ENCODE measurements at regions not wholly inside any gene's neighbourhood (a gene's known extent, or its start where the extent isn't known, plus 50 kb on each side); places are given as distances from the start of the nearest gene placed in this dataset.

GRCh38 chr13:111397202-111397880, 76.9 kb downstream of the TEX29 start:
- H3K9me3 ChIP-seq (ENCODE audit: insufficient read depth, low read length): no peaks in the 10 kb centered on the region
- no peaks in the 10 kb centered on the region for H3F3A ChIP-seq (ENCODE audit: insufficient read depth)
- no peaks in the 10 kb centered on the region for H3K27me3 ChIP-seq (ENCODE audit: low read length)
- H3K36me3 ChIP-seq (ENCODE audit: low read length): no peaks in the 10 kb centered on the region
- no peak overlapping the region for H3K4me3 ChIP-seq (ENCODE audit: insufficient read depth, low read length, poor library complexity, severe bottlenecking)
- no peak overlapping the region for H3K27ac ChIP-seq (ENCODE audit: low read depth, low read length)
- no peaks in the 10 kb centered on the region for H3K9me2 ChIP-seq (replicated peaks; ENCODE audit: insufficient read depth, low read length)
- TF ChIP-seq EZH2phosphoT487 (conservative IDR thresholded peaks at IDR 0.05; ENCODE audit: low read length): no peak
- TF ChIP-seq CTCF (IDR thresholded peaks at IDR 0.05; ENCODE audit: insufficient read depth, low read length, poor library complexity, severe bottlenecking): no peak
- H3K4me2 ChIP-seq (ENCODE audit: low read depth, low read length, poor library complexity, severe bottlenecking): no peak overlapping the region
- H2AFZ ChIP-seq (ENCODE audit: low read depth, low read length, severe bottlenecking): no peak overlapping the region
- no peaks in the 10 kb centered on the region for H4K20me1 ChIP-seq (ENCODE audit: low read depth, low read length)
- H3K9ac ChIP-seq (ENCODE audit: low read length): no peak overlapping the region
- no peaks in the 10 kb centered on the region for H3K79me2 ChIP-seq (ENCODE audit: insufficient read depth, low read length)

- H3K27me3 ChIP-seq (ENCODE audit: low read length): no peaks in the 10 kb centered on the region
- H4K20me1 ChIP-seq (ENCODE audit: low read depth, low read length): no peaks in the 10 kb centered on the region
- no peaks in the 10 kb centered on the region for H3K9me2 ChIP-seq (replicated peaks; ENCODE audit: insufficient read depth, low read length)
- H3K4me3 ChIP-seq (ENCODE audit: insufficient read depth, low read length, poor library complexity, severe bottlenecking): no peak overlapping the region
- H3K9me3 ChIP-seq (ENCODE audit: insufficient read depth, low read length): no peaks in the 10 kb centered on the region
- H3K9ac ChIP-seq (ENCODE audit: low read length): no peak overlapping the region
- H3K27ac ChIP-seq (ENCODE audit: low read depth, low read length): no peak overlapping the region
- no peaks in the 10 kb centered on the region for H3F3A ChIP-seq (ENCODE audit: insufficient read depth)
- H3K4me2 ChIP-seq (ENCODE audit: low read depth, low read length, poor library complexity, severe bottlenecking): no peak overlapping the region
- no peak for TF ChIP-seq EZH2phosphoT487 (conservative IDR thresholded peaks at IDR 0.05; ENCODE audit: low read length)
- TF ChIP-seq CTCF (IDR thresholded peaks at IDR 0.05; ENCODE audit: insufficient read depth, low read length, poor library complexity, severe bottlenecking): no peak
- H2AFZ ChIP-seq (ENCODE audit: low read depth, low read length, severe bottlenecking): no peak overlapping the region
- H3K79me2 ChIP-seq (ENCODE audit: insufficient read depth, low read length): no peaks in the 10 kb centered on the region
- H3K36me3 ChIP-seq (ENCODE audit: low read length): no peaks in the 10 kb centered on the region
Observed at GRCh38 chr13:111398196-111398595, 77.8 kb downstream of the TEX29 start.

GRCh38 chr13:111398715-111399299, 78.4 kb downstream of the TEX29 start:
- Histone ChIP-seq H3K36me3 (ENCODE audit: low read length) (no peaks in the 10 kb centered on the region), H3K79me2 (ENCODE audit: insufficient read depth, low read length) (no peaks in the 10 kb centered on the region), H4K20me1 (ENCODE audit: low read depth, low read length) (no peaks in the 10 kb centered on the region), H3K4me2 (ENCODE audit: low read depth, low read length, poor library complexity, severe bottlenecking) (no peak overlapping the region), H3F3A (ENCODE audit: insufficient read depth) (no peaks in the 10 kb centered on the region), H3K4me3 (ENCODE audit: insufficient read depth, low read length, poor library complexity, severe bottlenecking) (no peak overlapping the region), H3K27me3 (ENCODE audit: low read length) (no peaks in the 10 kb centered on the region), H3K9me3 (ENCODE audit: insufficient read depth, low read length) (no peaks in the 10 kb centered on the region), H3K27ac (ENCODE audit: low read depth, low read length) (no peak overlapping the region), H3K9me2 (replicated peaks; ENCODE audit: insufficient read depth, low read length) (no peaks in the 10 kb centered on the region), H2AFZ (ENCODE audit: low read depth, low read length, severe bottlenecking) (no peak overlapping the region), H3K9ac (ENCODE audit: low read length) (no peak overlapping the region)
- TF ChIP-seq EZH2phosphoT487 (conservative IDR thresholded peaks at IDR 0.05; ENCODE audit: low read length): no peak
- no peak for TF ChIP-seq CTCF (IDR thresholded peaks at IDR 0.05; ENCODE audit: insufficient read depth, low read length, poor library complexity, severe bottlenecking)
